ENCODE measurements at regions not wholly inside any gene's neighbourhood (a gene's known extent, or its start where the extent isn't known, plus 50 kb on each side); places are given as distances from the start of the nearest gene placed in this dataset.

GRCh38 chr16:9527976-9528375 is 436.5 kb downstream of the HAPSTR1 start:
- no peak for TF ChIP-seq CTCF (IDR thresholded peaks at IDR 0.05; ENCODE audit: low read length)
- TF ChIP-seq EZH2 (optimal IDR thresholded peaks at IDR 0.05; ENCODE audit: low read depth, low read length) = no peak
- TF ChIP-seq EZH2phosphoT487 (IDR thresholded peaks at IDR 0.05; ENCODE audit: low read length) = no peak
